ENCODE measurements at regions not wholly inside any gene's neighbourhood (a gene's known extent, or its start where the extent isn't known, plus 50 kb on each side); places are given as distances from the start of the nearest gene placed in this dataset.

GRCh38 chr12:83470749-83471148, 784.0 kb downstream of the TMTC2 start:
- no peak for ATAC-seq
- intact Hi-C loops (cut with DNase I), result no loop called here
- DNase-seq, result no peak
- H3K27ac ChIP-seq, result no peak overlapping the region
- no peak overlapping the region for H3K4me3 ChIP-seq
- whole genome bisulfite sequencing (ENCODE audit: insufficient coverage, low coverage, low lambda C conversion rate, missing lambda C conversion rate), result 63% methylated on average over 3 of the region's 3 CpGs
- peaks cover 0 to 9% (median 3%) of the 10 kb centered on the region in 4 donors for H3K4me1 ChIP-seq
- TF ChIP-seq CTCF (IDR thresholded peaks at IDR 0.05) (no peak), POLR2A (IDR thresholded peaks at IDR 0.05) (no peak)
- H3K27me3 ChIP-seq, result no peaks in the 10 kb centered on the region
- H3K36me3 ChIP-seq, result no peaks in the 10 kb centered on the region
- H3K9me3 ChIP-seq, result no peaks in the 10 kb centered on the region

GRCh38 chr12:83468988-83469908, 782.5 kb downstream of the TMTC2 start:
- Histone ChIP-seq H3K4me1 (peaks cover 0 to 4% (median 2%) of the 10 kb centered on the region in 4 donors), H3K36me3 (no peaks in the 10 kb centered on the region), H3K9me3 (no peaks in the 10 kb centered on the region), H3K27me3 (no peaks in the 10 kb centered on the region), H3K4me3 (no peak overlapping the region), H3K27ac (no peak overlapping the region)
- intact Hi-C loops (cut with DNase I), result no loop called here
- WGBS (ENCODE audit: insufficient coverage, low coverage, low lambda C conversion rate, missing lambda C conversion rate), result 77% methylated on average over 5 of the region's 5 CpGs
- DNase-seq, result no peak
- no peak for ATAC-seq
- TF ChIP-seq POLR2A (IDR thresholded peaks at IDR 0.05) (no peak), CTCF (IDR thresholded peaks at IDR 0.05) (no peak)

GRCh38 chr12:83465632-83466031, 778.9 kb downstream of the TMTC2 start:
- no peak overlapping the region for H3K27ac ChIP-seq
- intact Hi-C loops (cut with DNase I), result no loop called here
- no peak for DNase-seq
- no peaks in the 10 kb centered on the region for H3K4me1 ChIP-seq
- H3K9me3 ChIP-seq, result no peaks in the 10 kb centered on the region
- WGBS (ENCODE audit: insufficient coverage, low coverage, low lambda C conversion rate, missing lambda C conversion rate), result 64% methylated on average over 2 of the region's 2 CpGs
- no peaks in the 10 kb centered on the region for H3K36me3 ChIP-seq
- no peaks in the 10 kb centered on the region for H3K27me3 ChIP-seq
- TF ChIP-seq POLR2A (IDR thresholded peaks at IDR 0.05) (no peak), CTCF (IDR thresholded peaks at IDR 0.05) (no peak)
- no peak overlapping the region for H3K4me3 ChIP-seq
- ATAC-seq, result no peak

DNA sequence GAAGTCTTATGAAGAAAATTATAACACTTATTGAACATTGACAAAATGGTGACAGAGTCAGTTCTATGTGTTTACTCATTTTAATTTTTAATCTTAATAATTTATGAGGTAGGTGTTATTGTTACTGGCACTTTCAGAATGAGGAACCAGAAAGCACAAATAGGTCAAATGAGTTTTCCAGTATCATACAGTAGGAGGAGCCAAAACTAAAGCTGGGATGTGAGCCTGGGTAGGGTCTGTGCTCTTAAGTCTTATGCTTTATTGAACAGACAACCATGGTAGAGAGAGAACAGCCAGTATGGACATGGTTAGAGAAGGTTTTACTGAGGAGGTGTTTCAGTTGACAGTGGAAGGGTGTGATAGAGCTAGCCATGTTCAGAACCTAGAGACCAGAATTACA, 775.7 kb downstream of the TMTC2 start:
- Histone ChIP-seq H3K4me3 (no peak overlapping the region), H3K27me3 (no peaks in the 10 kb centered on the region), H3K4me1 (no peaks in the 10 kb centered on the region), H3K9me3 (no peaks in the 10 kb centered on the region), H3K36me3 (no peaks in the 10 kb centered on the region), H3K27ac (no peak overlapping the region)
- intact Hi-C loops (cut with DNase I), result no loop called here
- ATAC-seq (peak; percentile 48 to 61 (median 50)), DNase-seq (no peak)
- TF ChIP-seq CTCF (IDR thresholded peaks at IDR 0.05), result peak in 2 of 4 donors; percentile 13 to 22
- no peak for TF ChIP-seq POLR2A (IDR thresholded peaks at IDR 0.05)

Measured in right lobe of liver (tissue), 6 donors.